Liver (tissue), 8 donors: ENCODE measurements at regions not wholly inside any gene's neighbourhood (a gene's known extent, or its start where the extent isn't known, plus 50 kb on each side); places are given as distances from the start of the nearest gene placed in this dataset.

Experiments used
- DNase-seq: peaks from one replicate; pipeline ENCODE4 v3.0.0-alpha.2; 2017; ENCODE audit warnings: low spot score
- H3K27ac ChIP-seq, 2 donors: one replicate each; pipeline ENCODE4 v1.7.0; 2013; ENCODE audit warnings: inconsistent platforms in 2 of 2, low read length in 2 of 2, control low read depth in 1 of 2, low read depth in 1 of 2, mild to moderate bottlenecking in 1 of 2
- H3K27me3 ChIP-seq, 4 donors: one replicate each; pipeline versions ENCODE4 v1.6.1 to v1.7.0; 2013; ENCODE audit warnings: low read length in 3 of 4, inconsistent platforms in 1 of 4, mild to moderate bottlenecking in 1 of 4, moderate library complexity in 1 of 4; ENCODE audit not compliant: control insufficient read depth in 4 of 4, insufficient read depth in 4 of 4
- H3K36me3 ChIP-seq, 4 donors: one replicate each; pipeline versions ENCODE4 v1.6.1 to v1.7.0; 2013; ENCODE audit warnings: low read length in 3 of 4, mild to moderate bottlenecking in 3 of 4, low read depth in 1 of 4, moderate library complexity in 1 of 4; ENCODE audit not compliant: control insufficient read depth in 4 of 4, insufficient read depth in 3 of 4
- H3K4me1 ChIP-seq, 4 donors: one replicate each; pipeline versions ENCODE4 v1.6.1 to v1.7.0; 2013; ENCODE audit warnings: low read length in 3 of 4, mild to moderate bottlenecking in 3 of 4, moderate library complexity in 1 of 4; ENCODE audit not compliant: control insufficient read depth in 4 of 4, insufficient read depth in 4 of 4
- H3K4me3 ChIP-seq, 3 donors: one replicate each; pipeline versions ENCODE4 v1.6.1 to v1.7.0; 2013; ENCODE audit warnings: low read length in 3 of 3, control low read depth in 1 of 3, low read depth in 1 of 3, mild to moderate bottlenecking in 1 of 3
- H3K9ac ChIP-seq, 2 donors: one replicate each; pipeline ENCODE4 v1.7.0; 2013; ENCODE audit warnings: low read length in 2 of 2, mild to moderate bottlenecking in 2 of 2, moderate library complexity in 2 of 2, control low read depth in 1 of 2, low read depth in 1 of 2
- H3K9me3 ChIP-seq, 4 donors: one replicate each; pipeline versions ENCODE4 v1.6.1 to v1.7.0; 2013; ENCODE audit warnings: low read length in 3 of 4; ENCODE audit not compliant: control insufficient read depth in 4 of 4
- ATF3 ChIP-seq: IDR thresholded peaks from 2 replicates; pipeline ENCODE4 v1.6.1; 2016; ENCODE audit warnings: antibody characterized with exemption
- CTCF ChIP-seq: fragments of 150-350 bp; IDR thresholded peaks from 2 replicates; pipeline ENCODE4 v1.5.1; 2017; ENCODE audit warnings: improper control_type of control experiment, low read depth, low read length; ENCODE audit not compliant: missing input control
- EGR1 ChIP-seq, 2 donors: IDR thresholded peaks; 2 replicates each; pipeline ENCODE4 v1.6.1; 2016 to 2018; ENCODE audit warnings: antibody characterized with exemption in 2 of 2, low read depth in 2 of 2
- FOXA1 ChIP-seq: IDR thresholded peaks from 2 replicates; pipeline ENCODE4 v1.6.1; 2016; ENCODE audit warnings: antibody characterized with exemption
- FOXA2 ChIP-seq: IDR thresholded peaks from 2 replicates; pipeline ENCODE4 v1.6.1; 2016; ENCODE audit warnings: antibody characterized with exemption
- GABPA ChIP-seq, 2 donors: IDR thresholded peaks in 1 of 2; conservative IDR thresholded peaks in 1 of 2; 2 replicates each; pipeline ENCODE4 v1.6.1; 2016; ENCODE audit warnings: antibody characterized with exemption in 2 of 2, mild to moderate bottlenecking in 1 of 2, moderate library complexity in 1 of 2
- HNF4A ChIP-seq, 2 donors: conservative IDR thresholded peaks; 2 replicates each; pipeline ENCODE4 v1.6.1; 2016; ENCODE audit warnings: antibody characterized with exemption in 2 of 2, mild to moderate bottlenecking in 2 of 2
- HNF4G ChIP-seq: IDR thresholded peaks from 2 replicates; pipeline ENCODE4 v1.6.1; 2016; ENCODE audit warnings: antibody characterized with exemption
- JUND ChIP-seq, 2 donors: IDR thresholded peaks; 2 replicates each; pipeline ENCODE4 v1.6.1; 2016; ENCODE audit warnings: antibody characterized with exemption in 2 of 2
- MAX ChIP-seq: IDR thresholded peaks from 2 replicates; pipeline ENCODE4 v1.6.1; 2016; ENCODE audit warnings: antibody characterized with exemption
- NR2F2 ChIP-seq: IDR thresholded peaks from 2 replicates; pipeline ENCODE4 v1.6.1; 2016; ENCODE audit warnings: antibody characterized with exemption
- RAD21 ChIP-seq, 2 donors: IDR thresholded peaks; 2 replicates each; pipeline ENCODE4 v1.6.1; 2016; ENCODE audit warnings: antibody characterized with exemption in 2 of 2, mild to moderate bottlenecking in 2 of 2
- REST ChIP-seq: IDR thresholded peaks from 2 replicates; pipeline ENCODE4 v1.6.1; 2016; ENCODE audit warnings: antibody characterized with exemption, mild to moderate bottlenecking
- RXRA ChIP-seq, 2 donors: IDR thresholded peaks; 2 replicates each; pipeline ENCODE4 v1.6.1; 2017 to 2018; ENCODE audit warnings: antibody characterized with exemption in 2 of 2, mild to moderate bottlenecking in 1 of 2
- SP1 ChIP-seq: IDR thresholded peaks from 2 replicates; pipeline ENCODE4 v1.6.1; 2018; ENCODE audit warnings: antibody characterized with exemption, mild to moderate bottlenecking
- TAF1 ChIP-seq: conservative IDR thresholded peaks from 2 replicates; pipeline ENCODE4 v1.6.1; 2016; ENCODE audit warnings: antibody characterized with exemption, mild to moderate bottlenecking
- YY1 ChIP-seq: IDR thresholded peaks from 2 replicates; pipeline ENCODE4 v1.6.1; 2016; ENCODE audit warnings: antibody characterized with exemption, mild to moderate bottlenecking
- ZBTB33 ChIP-seq: IDR thresholded peaks from 2 replicates; pipeline ENCODE4 v1.6.1; 2016; ENCODE audit warnings: antibody characterized with exemption
- WGBS: extraction: QIAGEN DNeasy Blood & Tissue Kit; methylation state at CpG from one replicate; pipeline ENCODE4 v1.1.7; 2013; 5-methylcytosine and 5-hydroxymethylcytosine counted together
- donor health status: healthy.
- donor health status: healthy.
- donor health status: healthy.
- donor health status: healthy.
- donor health status: healthy.

GRCh38 chr3:18143258-18143780 lies 281.8 kb downstream of the SATB1 start:
- WGBS, result 64% methylated on average over 6 of the region's 6 CpGs
- Histone ChIP-seq H3K9ac (no peak overlapping the region), H3K4me1 (no peaks in the 10 kb centered on the region), H3K36me3 (no peaks in the 10 kb centered on the region), H3K9me3 (no peaks in the 10 kb centered on the region), H3K4me3 (no peak overlapping the region), H3K27ac (no peak overlapping the region), H3K27me3 (no peaks in the 10 kb centered on the region)
- TF ChIP-seq MAX (no peak), GABPA (IDR thresholded peaks at IDR 0.05 in 1 of 2, conservative IDR thresholded peaks at IDR 0.05 in 1 of 2) (no peak), ZBTB33 (no peak), FOXA1 (no peak), SP1 (no peak), ATF3 (no peak), RXRA (IDR thresholded peaks at IDR 0.05) (no peak), HNF4G (no peak), RAD21 (IDR thresholded peaks at IDR 0.05) (no peak), YY1 (no peak)
- DNase-seq, result no peak

GRCh38 chr3:18137958-18138357 lies 287.2 kb downstream of the SATB1 start:
- Histone ChIP-seq H3K9me3 (no peaks in the 10 kb centered on the region), H3K27me3 (no peaks in the 10 kb centered on the region), H3K4me3 (no peak overlapping the region), H3K36me3 (no peaks in the 10 kb centered on the region), H3K4me1 (no peaks in the 10 kb centered on the region), H3K9ac (no peak overlapping the region), H3K27ac (no peak overlapping the region)
- no peak for DNase-seq
- TF ChIP-seq HNF4G (no peak), FOXA2 (no peak), ZBTB33 (no peak), TAF1 (no peak), ATF3 (no peak), MAX (no peak), EGR1 (IDR thresholded peaks at IDR 0.05; ENCODE audit: low read depth in 2 of 2) (no peak), REST (no peak), YY1 (no peak), GABPA (IDR thresholded peaks at IDR 0.05 in 1 of 2, conservative IDR thresholded peaks at IDR 0.05 in 1 of 2) (no peak), RXRA (IDR thresholded peaks at IDR 0.05) (no peak), SP1 (no peak), HNF4A (conservative IDR thresholded peaks at IDR 0.05) (no peak), RAD21 (IDR thresholded peaks at IDR 0.05) (no peak), NR2F2 (no peak), FOXA1 (no peak), JUND (IDR thresholded peaks at IDR 0.05) (no peak), CTCF (no peak)
- 81% methylated on average over 2 of the region's 2 CpGs for WGBS
